OCI-LY3 (cell line): ENCODE measurements at regions not wholly inside any gene's neighbourhood (a gene's known extent, or its start where the extent isn't known, plus 50 kb on each side); places are given as distances from the start of the nearest gene placed in this dataset.
"Not testable (repeated sequence)": the region's sequence is repeated elsewhere in the genome, so short reads cannot be mapped to it uniquely, and the experiment has no call there.

Source experiments
- H2AFZ ChIP-seq: fragments of 200-600, 300-600 bp; shearing (Covaris generic); 2 replicates; pipeline ENCODE4 v1.6.0; 2014; ENCODE audit warnings: antibody characterized with exemption, low read depth, low read length
- H3K27ac ChIP-seq: fragments of 200-600, 300-600 bp; sonication (generic); 2 replicates; pipeline ENCODE4 v1.5.1; 2014; ENCODE audit warnings: mild to moderate bottlenecking, low read length, moderate library complexity, mixed read lengths
- H3K27me3 ChIP-seq: fragments of 200-600, 300-600 bp; sonication (generic); 2 replicates; pipeline ENCODE4 v1.6.1; 2014; ENCODE audit warnings: low read depth, low read length, mixed read lengths
- H3K36me3 ChIP-seq: fragments of 200-600, 300-600 bp; sonication (generic); replicated peaks from 2 replicates; pipeline ENCODE3; 2014; ENCODE audit warnings: low read depth, low read length, mixed read lengths
- H3K4me1 ChIP-seq: fragments of 300-600, 200-600 bp; sonication (generic); 2 replicates; pipeline ENCODE4 v1.6.1; 2014; ENCODE audit warnings: low read length, mixed read lengths
- H3K4me2 ChIP-seq: fragments of 200-600, 300-600 bp; sonication (generic); 2 replicates; pipeline ENCODE4 v1.6.1; 2014; ENCODE audit warnings: low read length, mixed read lengths
- H3K4me3 ChIP-seq: fragments of 300-600, 200-600 bp; sonication (generic); 2 replicates; pipeline ENCODE4 v1.5.1; 2014; ENCODE audit warnings: antibody characterized with exemption, mild to moderate bottlenecking, low read length, moderate library complexity
- H3K79me2 ChIP-seq: fragments of 300-600, 200-600 bp; shearing (Covaris generic); 2 replicates; pipeline ENCODE4 v1.6.1; 2014; ENCODE audit warnings: mild to moderate bottlenecking, low read length, mixed read lengths
- H3K9ac ChIP-seq: fragments of 300-600, 200-600 bp; shearing (Covaris generic); 2 replicates; pipeline ENCODE4 v1.6.0; 2014; ENCODE audit warnings: mild to moderate bottlenecking, low read length, moderate library complexity
- H3K9me3 ChIP-seq: fragments of 200-600, 300-600 bp; shearing (Covaris generic); 2 replicates; pipeline ENCODE4 v1.6.1; 2014; ENCODE audit warnings: low read length, mixed read lengths; ENCODE audit not compliant: insufficient read depth
- H4K20me1 ChIP-seq: fragments of 200-600, 300-600 bp; sonication (generic); 2 replicates; pipeline ENCODE4 v1.6.1; 2016; ENCODE audit warnings: low read length, mixed read lengths; ENCODE audit not compliant: insufficient read depth
- EZH2phosphoT487 ChIP-seq: fragments of 200-600 bp; shearing (Covaris generic); IDR thresholded peaks from 2 replicates; pipeline ENCODE4 v1.6.1; 2018; ENCODE audit warnings: antibody characterized with exemption, mixed run types, low read depth
- TF ChIP-seq, protein P1 (sequence below): fragments of 200-600, 300-600 bp; sonication (generic); IDR thresholded peaks from 2 replicates; pipeline ENCODE4 v1.5.1; 2014; ENCODE audit warnings: antibody characterized with exemption, low read length, low read depth

DNA sequence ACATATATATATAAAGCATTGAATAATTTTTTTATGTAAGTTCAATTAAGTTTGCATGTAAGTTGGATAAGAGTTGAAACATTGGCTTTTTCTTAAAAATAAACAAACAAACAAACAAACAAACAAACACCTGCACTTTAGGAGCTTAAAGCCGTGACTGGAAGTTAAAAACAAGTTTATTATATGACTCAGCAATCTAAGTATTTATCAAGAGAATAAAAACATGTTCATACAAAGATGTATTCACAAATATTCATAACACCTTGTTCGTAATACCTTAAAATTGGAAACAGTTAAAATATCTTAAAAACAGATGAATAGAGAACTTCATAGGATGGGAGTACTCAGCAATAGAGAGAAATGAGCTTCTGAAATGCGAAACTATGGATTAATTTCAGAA lies 61.5 kb upstream of the ANXA1 start:
- no peak overlapping the region for H2AFZ ChIP-seq
- H3K79me2 ChIP-seq: no peaks in the 10 kb centered on the region

DNA sequence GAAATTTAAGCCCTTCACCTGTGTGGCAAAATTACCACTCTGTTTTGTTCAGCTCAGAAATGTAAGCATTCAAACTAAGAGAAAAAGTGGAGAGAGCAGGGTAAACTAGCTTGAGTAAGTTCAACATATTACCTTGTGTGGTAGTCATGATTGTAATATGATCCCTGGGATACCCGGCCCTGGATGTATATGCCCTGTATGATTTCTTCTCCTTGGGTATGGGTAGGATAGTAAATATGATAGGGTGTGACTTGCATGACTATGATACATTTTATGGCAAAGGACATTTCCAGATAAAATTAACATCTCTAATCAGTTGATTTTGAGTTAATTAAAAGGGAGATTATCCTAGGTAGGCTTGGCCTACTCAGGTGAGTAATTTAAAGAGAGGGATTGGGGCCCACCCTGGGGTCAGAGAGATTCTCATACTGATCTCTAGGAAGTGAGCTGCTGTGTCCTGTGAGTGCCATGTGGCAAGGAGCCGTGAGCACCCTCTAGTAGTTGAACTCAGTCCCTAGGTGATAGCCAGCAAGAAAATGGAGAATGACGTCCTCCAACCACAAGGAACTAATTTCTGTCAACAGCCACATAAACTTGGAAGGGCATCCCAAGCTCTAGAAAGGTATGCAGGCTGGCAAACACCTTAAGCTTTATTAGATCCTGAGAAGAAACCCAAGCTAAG lies 62.2 kb upstream of the ANXA1 start:
- Histone ChIP-seq H3K4me3 (no peak overlapping the region), H3K4me2 (no peak overlapping the region), H3K27me3 (0 out of 2 replicates have a peak, but pooled peaks cover under 1% of the 10 kb centered on the region), H3K9me3 (no peaks in the 10 kb centered on the region), H3K4me1 (no peaks in the 10 kb centered on the region), H2AFZ (0 out of 2 replicates have a peak overlapping the region, but pooled peaks have one; percentile 37), H3K79me2 (no peaks in the 10 kb centered on the region), H4K20me1 (no peaks in the 10 kb centered on the region), H3K9ac (no peak overlapping the region), H3K27ac (no peak overlapping the region), H3K36me3 (no peaks in the 10 kb centered on the region)
- TF ChIP-seq, protein P1, sequence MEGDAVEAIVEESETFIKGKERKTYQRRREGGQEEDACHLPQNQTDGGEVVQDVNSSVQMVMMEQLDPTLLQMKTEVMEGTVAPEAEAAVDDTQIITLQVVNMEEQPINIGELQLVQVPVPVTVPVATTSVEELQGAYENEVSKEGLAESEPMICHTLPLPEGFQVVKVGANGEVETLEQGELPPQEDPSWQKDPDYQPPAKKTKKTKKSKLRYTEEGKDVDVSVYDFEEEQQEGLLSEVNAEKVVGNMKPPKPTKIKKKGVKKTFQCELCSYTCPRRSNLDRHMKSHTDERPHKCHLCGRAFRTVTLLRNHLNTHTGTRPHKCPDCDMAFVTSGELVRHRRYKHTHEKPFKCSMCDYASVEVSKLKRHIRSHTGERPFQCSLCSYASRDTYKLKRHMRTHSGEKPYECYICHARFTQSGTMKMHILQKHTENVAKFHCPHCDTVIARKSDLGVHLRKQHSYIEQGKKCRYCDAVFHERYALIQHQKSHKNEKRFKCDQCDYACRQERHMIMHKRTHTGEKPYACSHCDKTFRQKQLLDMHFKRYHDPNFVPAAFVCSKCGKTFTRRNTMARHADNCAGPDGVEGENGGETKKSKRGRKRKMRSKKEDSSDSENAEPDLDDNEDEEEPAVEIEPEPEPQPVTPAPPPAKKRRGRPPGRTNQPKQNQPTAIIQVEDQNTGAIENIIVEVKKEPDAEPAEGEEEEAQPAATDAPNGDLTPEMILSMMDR: no peak
- no peak for TF ChIP-seq EZH2phosphoT487

More for the DNA sequence above, 61.5 kb upstream of the ANXA1 start:
- no peaks in the 10 kb centered on the region for H3K27me3 ChIP-seq
- no peaks in the 10 kb centered on the region for H3K9me3 ChIP-seq
- no peak overlapping the region for H3K27ac ChIP-seq
- H3K4me1 ChIP-seq: no peaks in the 10 kb centered on the region
- no peak overlapping the region for H3K4me2 ChIP-seq
- no peak overlapping the region for H3K4me3 ChIP-seq
- no peak overlapping the region for H3K9ac ChIP-seq
- TF ChIP-seq, protein P1: no peak
- no peak for TF ChIP-seq EZH2phosphoT487
- no peaks in the 10 kb centered on the region for H4K20me1 ChIP-seq
- H3K36me3 ChIP-seq: no peaks in the 10 kb centered on the region

DNA sequence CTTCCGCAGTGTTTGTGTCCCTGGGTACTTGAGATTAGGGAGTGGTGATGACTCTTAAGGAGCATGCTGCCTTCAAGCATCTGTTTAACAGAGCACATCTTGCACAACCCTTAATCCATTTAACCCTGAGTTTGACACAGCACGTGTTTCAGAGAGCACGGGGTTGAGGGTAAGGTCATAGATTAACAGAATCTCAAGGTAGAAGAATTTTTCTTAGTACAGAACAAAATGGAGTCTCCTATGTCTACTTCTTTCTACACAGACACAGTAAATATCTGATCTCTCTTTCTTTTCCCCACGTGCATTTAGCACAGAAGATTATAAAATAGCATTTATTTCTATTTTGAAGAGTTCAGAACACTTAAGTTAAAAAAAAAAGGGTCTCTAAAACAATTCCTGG lies 63.8 kb upstream of the ANXA1 start:
- not testable (repeated sequence) for H3K9me3 ChIP-seq, H3K79me2 ChIP-seq, H2AFZ ChIP-seq, H3K4me3 ChIP-seq, H3K4me2 ChIP-seq, H4K20me1 ChIP-seq, H3K4me1 ChIP-seq, H3K9ac ChIP-seq, H3K27ac ChIP-seq, H3K36me3 ChIP-seq
- H3K27me3 ChIP-seq: peaks cover 11% of the 10 kb centered on the region; the same call in 1 of the 2 replicates

DNA sequence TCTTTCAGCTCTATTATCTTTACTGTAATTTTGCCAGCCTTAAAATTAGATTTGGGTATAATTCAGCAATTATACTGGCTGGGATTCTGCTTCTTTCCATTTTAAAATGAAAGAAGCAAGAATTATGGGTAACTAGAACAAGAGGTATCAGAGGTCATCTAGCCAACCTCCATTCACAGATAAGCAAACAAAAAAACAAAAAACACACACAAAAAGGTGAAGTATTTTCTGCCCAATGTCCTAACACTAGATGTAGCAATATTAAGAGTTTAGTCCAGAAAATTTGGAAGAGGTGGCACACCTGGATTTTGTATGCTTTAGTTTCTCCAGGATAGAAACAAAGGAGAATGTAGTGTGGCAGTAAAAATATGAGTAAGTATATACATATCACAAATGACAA lies 68.1 kb upstream of the ANXA1 start:
- Histone ChIP-seq H3K9ac (no peak overlapping the region), H3K27ac (no peak overlapping the region), H3K4me2 (no peak overlapping the region), H3K27me3 (peaks cover 20% of the 10 kb centered on the region), H2AFZ (no peak overlapping the region), H4K20me1 (no peaks in the 10 kb centered on the region), H3K79me2 (no peaks in the 10 kb centered on the region), H3K4me1 (no peaks in the 10 kb centered on the region), H3K4me3 (no peak overlapping the region), H3K36me3 (no peaks in the 10 kb centered on the region), H3K9me3 (no peaks in the 10 kb centered on the region)
- no peak for TF ChIP-seq EZH2phosphoT487
- TF ChIP-seq, protein P1: no peak
